Heart left ventricle (tissue), 16 donors: ENCODE measurements at regions not wholly inside any gene's neighbourhood (a gene's known extent, or its start where the extent isn't known, plus 50 kb on each side); places are given as distances from the start of the nearest gene placed in this dataset.

Source experiments
- ATAC-seq, 4 donors: fragments of 200-7000 bp; cut with Tn5 transposase; one replicate each; pipeline ENCODE4 v1.9.1; 2020 to 2022; ENCODE audit warnings: moderate library complexity in 4 of 4, mild to moderate bottlenecking in 3 of 4, moderate number of reproducible peaks in 1 of 4
- DNase-seq, 5 donors: peaks; one replicate each; pipeline ENCODE4 v3.0.0-alpha.2; 2020
- H3K27ac ChIP-seq, 12 donors: fragments of 200-600 bp; sonication (generic) in 4 of 12; one replicate each; pipeline versions ENCODE4 v1.5.0 to v1.8.0; 2016 to 2022; ENCODE audit warnings: mild to moderate bottlenecking in 2 of 12
- H3K27me3 ChIP-seq, 9 donors: fragments of 200-600 bp; sonication (generic) in 2 of 9; one replicate each; pipeline versions ENCODE4 v1.5.1 to v1.8.0; 2016 to 2022; ENCODE audit warnings: mild to moderate bottlenecking in 3 of 9
- H3K36me3 ChIP-seq, 9 donors: fragments of 200-600 bp; sonication (generic) in 2 of 9; one replicate each; pipeline versions ENCODE4 v1.5.0 to v1.8.0; 2018 to 2022; ENCODE audit warnings: mild to moderate bottlenecking in 2 of 9
- H3K4me1 ChIP-seq, 12 donors: fragments of 200-600 bp; sonication (generic) in 4 of 12; one replicate each; pipeline versions ENCODE4 v1.5.0 to v1.8.0; 2016 to 2022; ENCODE audit warnings: mild to moderate bottlenecking in 3 of 12
- H3K4me3 ChIP-seq, 12 donors: fragments of 200-600 bp; sonication (generic) in 4 of 12; one replicate each; pipeline versions ENCODE4 v1.5.0 to v1.8.0; 2017 to 2022; ENCODE audit warnings: mild to moderate bottlenecking in 9 of 12, moderate library complexity in 4 of 12
- H3K9me3 ChIP-seq, 12 donors: fragments of 200-600 bp; sonication (generic) in 4 of 12; one replicate each; pipeline versions ENCODE4 v1.5.0 to v1.8.0; 2016 to 2022; ENCODE audit warnings: mild to moderate bottlenecking in 1 of 12
- POLR2A ChIP-seq, 2 donors: fragments of 450-650 bp; IDR thresholded peaks; one replicate each; pipeline ENCODE4 v1.6.1; 2017; ENCODE audit warnings: antibody characterized with exemption in 2 of 2, mild to moderate bottlenecking in 2 of 2, moderate library complexity in 2 of 2
- WGBS, 4 donors: extraction: QIAGEN DNeasy Blood & Tissue Kit in 2 of 4; methylation state at CpG; one replicate each; pipeline versions ENCODE4 v1.1.5 to v1.1.7; 2013 to 2018; 5-methylcytosine and 5-hydroxymethylcytosine counted together
- intact Hi-C, 10 donors: fragments of 100-400 bp; cut with DNase I; formaldehyde crosslinking; loops; one replicate each; pipeline versions ENCODE4 v1.11.1 to v1.14.2; 2022
- TF ChIP-seq, protein P1 (sequence below), 12 donors: fragments of 200-600 bp; sonication (generic) in 4 of 12; IDR thresholded peaks; one replicate each; pipeline versions ENCODE4 v1.5.0 to v1.8.0; 2018 to 2022; ENCODE audit warnings: antibody characterized with exemption in 12 of 12, mild to moderate bottlenecking in 5 of 12
- donor health status: ischemic (EF 13 %, LVEDD 7.1; RV severe dilation, severe dysfunction).
- donor health status: healthy with polysubstance abuse.
- donor health status: DM: no; HTN: yes; CAD: no.
- donor health status: DM: no; HTN: no; CAD: no.
- donor health status: ischemic (EF 25% LVEDD 6.9; RV normal size, moderate dysfunction).
- donor health status: ischemic (EF 25% LVEDD 5.7; RV mildly dilated, moderate dysfunction).
- donor health status: healthy.
- donor health status: DM: yes; HTN: yes; CAD: no.
- donor health status: ischemic (EF 35%, LVEDD 5.7; RV mildly dilated, moderate dysfunction).
- donor health status: nonischemic (EF 11% LVEDD 7.7; RV severe dilation, severe dysfunction).
- donor health status: DM: yes; HTN: yes; CAD: no.
- donor health status: PGD.
- donor health status: ischemic (EF 29% LVEDD 5.4; RV normal size, mild dysfunction).
- donor health status: nonischemic (EF 23%, LVEDD 6.1; RV moderate dilation, normal function).

- WGBS, 4 donors = 86 to 91% (median 89%) methylated on average over 5 of the region's 5 CpGs
- Histone ChIP-seq H3K4me1 (no peaks in the 10 kb centered on the region), H3K27ac (no peak overlapping the region), H3K4me3 (no peak overlapping the region), H3K9me3 (no peaks in the 10 kb centered on the region), H3K27me3 (no peaks in the 10 kb centered on the region), H3K36me3 (no peaks in the 10 kb centered on the region)
- intact Hi-C loops = no loop called here
- no peak for TF ChIP-seq POLR2A (IDR thresholded peaks at IDR 0.05)
- TF ChIP-seq, protein P1, sequence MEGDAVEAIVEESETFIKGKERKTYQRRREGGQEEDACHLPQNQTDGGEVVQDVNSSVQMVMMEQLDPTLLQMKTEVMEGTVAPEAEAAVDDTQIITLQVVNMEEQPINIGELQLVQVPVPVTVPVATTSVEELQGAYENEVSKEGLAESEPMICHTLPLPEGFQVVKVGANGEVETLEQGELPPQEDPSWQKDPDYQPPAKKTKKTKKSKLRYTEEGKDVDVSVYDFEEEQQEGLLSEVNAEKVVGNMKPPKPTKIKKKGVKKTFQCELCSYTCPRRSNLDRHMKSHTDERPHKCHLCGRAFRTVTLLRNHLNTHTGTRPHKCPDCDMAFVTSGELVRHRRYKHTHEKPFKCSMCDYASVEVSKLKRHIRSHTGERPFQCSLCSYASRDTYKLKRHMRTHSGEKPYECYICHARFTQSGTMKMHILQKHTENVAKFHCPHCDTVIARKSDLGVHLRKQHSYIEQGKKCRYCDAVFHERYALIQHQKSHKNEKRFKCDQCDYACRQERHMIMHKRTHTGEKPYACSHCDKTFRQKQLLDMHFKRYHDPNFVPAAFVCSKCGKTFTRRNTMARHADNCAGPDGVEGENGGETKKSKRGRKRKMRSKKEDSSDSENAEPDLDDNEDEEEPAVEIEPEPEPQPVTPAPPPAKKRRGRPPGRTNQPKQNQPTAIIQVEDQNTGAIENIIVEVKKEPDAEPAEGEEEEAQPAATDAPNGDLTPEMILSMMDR (IDR thresholded peaks at IDR 0.05) = no peak
- ATAC-seq = no peak
- DNase-seq = no peak
These were observed 1103.4 kb downstream of the TSN start for GRCh38 chr2:122858813-122859212.

- intact Hi-C loops = no loop called here
- no peak overlapping the region for H3K4me3 ChIP-seq
- DNase-seq (no peak), ATAC-seq (no peak)
- no peaks in the 10 kb centered on the region for H3K4me1 ChIP-seq
- no peak overlapping the region for H3K27ac ChIP-seq
- H3K36me3 ChIP-seq = no peaks in the 10 kb centered on the region
- no peaks in the 10 kb centered on the region for H3K27me3 ChIP-seq
- TF ChIP-seq, protein P1 (IDR thresholded peaks at IDR 0.05) = no peak
- TF ChIP-seq POLR2A (IDR thresholded peaks at IDR 0.05) = no peak
- no peaks in the 10 kb centered on the region for H3K9me3 ChIP-seq
- 82 to 95% (median 92%) methylated on average over 9 of the region's 9 CpGs for WGBS, 4 donors
These were observed 1103.8 kb downstream of the TSN start for GRCh38 chr2:122859260-122859659.

DNA sequence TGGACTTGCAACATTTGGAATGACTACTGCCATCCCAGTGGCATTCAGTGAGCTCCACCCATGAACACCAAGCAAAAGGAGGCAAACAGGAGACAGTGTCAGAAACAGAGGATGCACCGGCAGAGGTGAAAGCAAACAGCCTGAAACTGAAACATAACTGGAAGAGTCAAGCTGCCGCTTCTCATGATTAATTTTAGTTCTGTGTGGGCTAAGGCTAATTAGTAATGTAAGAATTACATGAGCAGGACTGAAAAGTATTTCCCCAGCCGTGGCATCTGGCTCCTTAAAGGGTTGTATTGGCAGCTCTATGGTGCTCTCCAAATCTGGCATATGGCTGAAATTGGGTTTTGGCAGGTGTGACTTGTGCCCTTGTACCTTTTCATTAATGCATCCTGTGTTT is 1108.1 kb downstream of the TSN start:
- TF ChIP-seq, protein P1 (IDR thresholded peaks at IDR 0.05) = no peak
- TF ChIP-seq POLR2A (IDR thresholded peaks at IDR 0.05) = no peak
- DNase-seq (no peak), ATAC-seq (no peak)
- Histone ChIP-seq H3K36me3 (no peaks in the 10 kb centered on the region), H3K27me3 (no peaks in the 10 kb centered on the region), H3K9me3 (no peaks in the 10 kb centered on the region), H3K4me3 (no peak overlapping the region), H3K4me1 (no peaks in the 10 kb centered on the region), H3K27ac (no peak overlapping the region)
- intact Hi-C loops = no loop called here
- 82 to 85% (median 83%) methylated on average over 3 of the region's 3 CpGs for WGBS, 4 donors

GRCh38 chr2:122864728-122865127 is 1109.3 kb downstream of the TSN start:
- 77 to 83% (median 81%) methylated on average over 3 of the region's 3 CpGs for WGBS, 4 donors
- ATAC-seq (no peak), DNase-seq (no peak)
- intact Hi-C loops = no loop called here
- Histone ChIP-seq H3K4me1 (no peaks in the 10 kb centered on the region), H3K36me3 (no peaks in the 10 kb centered on the region), H3K4me3 (no peak overlapping the region), H3K27me3 (no peaks in the 10 kb centered on the region), H3K9me3 (no peaks in the 10 kb centered on the region), H3K27ac (no peak overlapping the region)
- TF ChIP-seq, protein P1 (IDR thresholded peaks at IDR 0.05) = no peak
